ENCODE measurements at regions not wholly inside any gene's neighbourhood (a gene's known extent, or its start where the extent isn't known, plus 50 kb on each side); places are given as distances from the start of the nearest gene placed in this dataset.

DNA sequence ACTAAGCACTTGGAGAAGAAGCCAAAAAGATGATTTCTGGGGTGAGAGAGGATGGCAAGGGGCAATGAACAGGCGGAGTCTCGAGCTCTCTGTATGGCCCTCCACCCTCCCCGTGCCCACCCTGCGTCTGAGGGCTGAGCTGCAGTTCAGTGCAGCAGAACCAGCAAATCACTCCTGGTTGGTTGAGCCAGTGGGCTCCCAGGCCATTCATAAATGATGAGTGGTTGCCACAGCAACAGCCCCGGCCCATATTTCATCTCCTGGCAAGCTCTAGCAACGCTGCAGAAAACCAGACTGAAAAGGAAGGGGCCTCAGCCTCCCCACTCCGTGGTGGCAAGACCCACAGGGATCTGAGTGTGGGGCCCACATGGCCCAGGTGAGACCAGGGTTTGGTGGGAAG lies 93.8 kb upstream of the PPP1R26 start:
- ChIA-PET POLR2A (no interaction called here), CTCF (no interaction called here)
- Histone ChIP-seq H3K4me3 (ENCODE audit: low read depth, low read length) (no peak overlapping the region), H3K27me3 (ENCODE audit: control insufficient read depth, insufficient read depth, low read length) (no peaks in the 10 kb centered on the region), H3K36me3 (ENCODE audit: control insufficient read depth, insufficient read depth, low read length) (no peaks in the 10 kb centered on the region)
- no peak for DNase-seq (ENCODE audit: low read depth)
- TF ChIP-seq, protein P1, sequence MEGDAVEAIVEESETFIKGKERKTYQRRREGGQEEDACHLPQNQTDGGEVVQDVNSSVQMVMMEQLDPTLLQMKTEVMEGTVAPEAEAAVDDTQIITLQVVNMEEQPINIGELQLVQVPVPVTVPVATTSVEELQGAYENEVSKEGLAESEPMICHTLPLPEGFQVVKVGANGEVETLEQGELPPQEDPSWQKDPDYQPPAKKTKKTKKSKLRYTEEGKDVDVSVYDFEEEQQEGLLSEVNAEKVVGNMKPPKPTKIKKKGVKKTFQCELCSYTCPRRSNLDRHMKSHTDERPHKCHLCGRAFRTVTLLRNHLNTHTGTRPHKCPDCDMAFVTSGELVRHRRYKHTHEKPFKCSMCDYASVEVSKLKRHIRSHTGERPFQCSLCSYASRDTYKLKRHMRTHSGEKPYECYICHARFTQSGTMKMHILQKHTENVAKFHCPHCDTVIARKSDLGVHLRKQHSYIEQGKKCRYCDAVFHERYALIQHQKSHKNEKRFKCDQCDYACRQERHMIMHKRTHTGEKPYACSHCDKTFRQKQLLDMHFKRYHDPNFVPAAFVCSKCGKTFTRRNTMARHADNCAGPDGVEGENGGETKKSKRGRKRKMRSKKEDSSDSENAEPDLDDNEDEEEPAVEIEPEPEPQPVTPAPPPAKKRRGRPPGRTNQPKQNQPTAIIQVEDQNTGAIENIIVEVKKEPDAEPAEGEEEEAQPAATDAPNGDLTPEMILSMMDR (IDR thresholded peaks at IDR 0.05; ENCODE audit: insufficient read depth, low read depth, low read length): no peak

DNA sequence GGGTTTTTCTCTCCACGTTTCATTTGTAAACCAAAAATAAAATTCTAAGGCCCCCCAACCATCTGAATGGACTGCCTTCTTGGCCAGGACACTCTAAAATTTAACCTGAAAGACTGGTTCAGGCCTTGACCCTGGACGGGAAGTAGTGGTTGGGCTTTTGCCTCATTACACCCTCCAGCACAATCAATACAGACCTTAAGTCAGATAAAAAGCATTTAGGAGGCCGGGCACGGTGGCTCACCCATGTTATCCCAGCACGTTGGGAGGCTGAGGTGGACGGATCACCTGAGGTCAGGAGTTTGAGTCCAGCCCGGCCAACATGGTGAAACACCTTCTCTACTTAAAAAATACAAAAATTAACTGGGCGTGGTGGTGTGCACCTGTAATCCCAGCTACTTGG lies 91.6 kb upstream of the PPP1R26 start:
- no peak overlapping the region for H3K4me3 ChIP-seq (ENCODE audit: low read depth, low read length)
- TF ChIP-seq, protein P1 (IDR thresholded peaks at IDR 0.05; ENCODE audit: insufficient read depth, low read depth, low read length): no peak
- H3K36me3 ChIP-seq (ENCODE audit: control insufficient read depth, insufficient read depth, low read length): no peaks in the 10 kb centered on the region
- no peaks in the 10 kb centered on the region for H3K27me3 ChIP-seq (ENCODE audit: control insufficient read depth, insufficient read depth, low read length)
- POLR2A ChIA-PET: no interaction called here
- CTCF ChIA-PET: no interaction called here
- no peak for DNase-seq (ENCODE audit: low read depth)

DNA sequence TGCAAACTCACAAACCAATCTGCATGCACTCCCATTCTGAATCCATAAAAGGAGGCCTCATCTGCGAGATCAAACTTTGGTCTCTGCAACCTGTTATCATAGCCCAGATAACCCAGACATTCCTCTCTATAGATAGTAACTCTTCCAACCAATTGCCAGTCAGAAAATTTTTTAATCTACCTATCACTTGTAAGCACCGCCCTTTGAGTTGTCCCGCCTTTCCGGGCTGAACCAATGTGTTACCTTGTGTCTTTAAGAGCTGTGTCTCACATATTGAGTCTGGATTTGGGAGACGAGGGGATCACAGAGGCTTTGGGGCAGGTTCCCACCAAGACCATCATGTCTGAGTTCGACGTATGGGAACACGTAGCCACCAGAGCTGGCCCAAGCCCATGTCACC lies 91.1 kb upstream of the PPP1R26 start:
- Histone ChIP-seq H3K4me3 (ENCODE audit: low read depth, low read length) (no peak overlapping the region), H3K27me3 (ENCODE audit: control insufficient read depth, insufficient read depth, low read length) (no peaks in the 10 kb centered on the region), H3K36me3 (ENCODE audit: control insufficient read depth, insufficient read depth, low read length) (no peaks in the 10 kb centered on the region)
- ChIA-PET CTCF (no interaction called here), POLR2A (no interaction called here)
- no peak for DNase-seq (ENCODE audit: low read depth)
- TF ChIP-seq, protein P1 (IDR thresholded peaks at IDR 0.05; ENCODE audit: insufficient read depth, low read depth, low read length): no peak

DNA sequence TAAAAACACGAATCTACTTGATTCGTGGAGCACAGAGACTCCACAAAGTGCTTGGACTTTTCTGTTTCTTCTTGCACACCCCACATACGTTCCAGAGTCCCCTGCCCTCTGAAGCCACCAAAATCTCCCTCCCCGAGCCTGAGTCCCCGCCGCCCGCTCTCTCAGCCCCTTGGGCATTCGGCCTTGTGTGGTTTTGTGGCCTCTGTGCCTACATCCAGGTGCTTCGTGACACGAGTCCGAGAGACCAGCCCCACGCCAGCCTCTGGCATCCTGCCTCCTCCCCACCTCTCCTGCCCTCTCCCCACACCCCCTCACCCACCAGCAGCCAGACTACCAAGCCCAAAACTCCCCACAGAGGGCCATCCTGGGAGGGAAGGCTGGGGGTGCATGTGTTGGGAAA lies 87.8 kb upstream of the PPP1R26 start:
- H3K27me3 ChIP-seq (ENCODE audit: control insufficient read depth, insufficient read depth, low read length): no peaks in the 10 kb centered on the region
- H3K4me3 ChIP-seq (ENCODE audit: low read depth, low read length): no peak overlapping the region
- TF ChIP-seq, protein P1 (IDR thresholded peaks at IDR 0.05; ENCODE audit: insufficient read depth, low read depth, low read length): no peak
- ChIA-PET CTCF (no interaction called here), POLR2A (no interaction called here)
- no peak for DNase-seq (ENCODE audit: low read depth)
- H3K36me3 ChIP-seq (ENCODE audit: control insufficient read depth, insufficient read depth, low read length): no peaks in the 10 kb centered on the region

DNA sequence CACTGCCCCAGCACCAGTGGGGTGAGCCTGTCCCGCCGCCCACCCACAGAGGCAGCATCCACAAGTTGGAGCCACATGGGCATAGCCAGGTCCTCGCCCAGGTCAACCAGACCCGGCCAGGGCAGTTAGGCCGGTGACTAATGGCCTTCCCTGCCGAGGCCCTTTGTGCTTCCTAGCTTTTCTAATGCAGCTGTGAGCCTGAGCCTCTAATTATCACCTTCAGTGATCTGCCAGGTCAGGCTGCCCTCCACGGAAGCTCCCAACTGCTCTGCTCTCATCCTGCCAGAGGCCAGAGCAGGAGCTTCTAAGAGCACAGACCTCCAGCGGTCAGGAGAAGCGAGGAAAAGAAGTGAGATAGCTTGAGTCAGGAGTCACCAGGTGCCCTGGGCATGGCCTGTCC lies 87.1 kb upstream of the PPP1R26 start:
- ChIA-PET POLR2A (no interaction called here), CTCF (no interaction called here)
- Histone ChIP-seq H3K36me3 (ENCODE audit: control insufficient read depth, insufficient read depth, low read length) (no peaks in the 10 kb centered on the region), H3K4me3 (ENCODE audit: low read depth, low read length) (no peak overlapping the region), H3K27me3 (ENCODE audit: control insufficient read depth, insufficient read depth, low read length) (no peaks in the 10 kb centered on the region)
- no peak for DNase-seq (ENCODE audit: low read depth)
- TF ChIP-seq, protein P1 (IDR thresholded peaks at IDR 0.05; ENCODE audit: insufficient read depth, low read depth, low read length): no peak
